ENCODE measurements at regions not wholly inside any gene's neighbourhood (a gene's known extent, or its start where the extent isn't known, plus 50 kb on each side); places are given as distances from the start of the nearest gene placed in this dataset.
A peak's percentile ranks its signal among the peaks of the same experiment; 100 is the strongest.
"Not testable (repeated sequence)": the region's sequence is repeated elsewhere in the genome, so short reads cannot be mapped to it uniquely, and the experiment has no call there.

GRCh38 chr16:51981725-51982124 is 565.2 kb downstream of the TOX3 start:
- DNase-seq (ENCODE audit: low read depth, low spot score) = no peak

DNA sequence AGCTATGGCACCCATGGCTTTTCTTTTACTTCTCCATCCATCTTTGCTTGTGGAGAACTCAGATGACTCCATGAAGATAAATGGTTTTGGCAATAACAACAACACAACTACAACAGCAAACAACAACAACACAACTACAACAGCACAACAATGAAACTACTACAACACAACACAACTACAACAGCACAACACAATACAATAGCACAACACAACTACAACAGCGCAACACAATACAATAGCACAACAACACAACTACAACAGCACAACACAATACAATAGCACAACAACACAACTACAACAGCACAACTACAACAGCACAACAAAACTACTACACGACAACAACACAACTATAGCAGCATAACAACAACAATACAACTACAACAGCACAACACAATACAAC is 569.4 kb downstream of the TOX3 start:
- DNase-seq (ENCODE audit: low read depth, low spot score) = not testable (repeated sequence)

- no peak for DNase-seq (ENCODE audit: low read depth, low spot score)
Measured at GRCh38 chr16:51971184-51971583, 575.8 kb downstream of the TOX3 start.

- DNase-seq (ENCODE audit: low read depth, low spot score) = no peak
Measured at GRCh38 chr16:51968749-51969148, 578.2 kb downstream of the TOX3 start.

DNA sequence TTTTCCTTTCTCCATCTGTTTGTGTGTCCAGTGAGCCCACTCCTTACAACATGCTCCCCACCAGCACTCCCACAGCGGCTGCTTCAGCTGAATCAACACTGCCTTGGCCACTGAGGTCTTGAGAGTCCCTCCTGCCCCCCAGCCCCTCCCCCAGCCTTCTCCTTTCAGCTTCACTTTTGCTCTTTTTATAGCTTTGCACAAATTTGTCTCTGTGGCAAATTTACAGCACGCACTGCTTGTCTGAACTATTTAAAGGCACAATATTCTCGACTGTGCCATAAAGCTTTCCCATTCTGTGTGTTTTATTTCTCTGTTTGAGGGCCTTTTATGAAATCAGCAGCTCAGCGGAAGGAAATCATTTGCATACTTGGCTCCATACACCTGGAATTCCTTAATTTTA is 579.3 kb downstream of the TOX3 start:
- DNase-seq (ENCODE audit: low read depth, low spot score) = peak; percentile 52

DNA sequence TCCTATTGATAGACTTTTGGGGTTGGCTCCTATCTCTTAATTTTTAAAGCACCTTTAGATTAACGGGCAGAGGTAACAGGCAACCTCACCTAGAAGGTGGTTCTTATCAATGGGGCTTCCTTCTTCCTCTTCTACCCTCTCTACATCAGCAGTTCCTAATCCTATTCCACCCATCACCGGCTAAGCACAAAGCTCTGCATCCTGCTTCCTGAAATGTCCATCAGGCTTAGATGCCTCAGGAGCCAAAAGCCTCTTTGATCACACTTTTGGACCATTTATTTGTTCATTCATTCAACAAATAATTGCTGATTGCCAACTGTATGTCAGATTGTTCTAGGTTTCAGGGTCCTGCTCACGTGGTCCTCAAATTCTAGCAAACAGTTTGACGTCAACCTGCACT is 586.0 kb downstream of the TOX3 start:
- DNase-seq (ENCODE audit: low read depth, low spot score) = no peak

DNA sequence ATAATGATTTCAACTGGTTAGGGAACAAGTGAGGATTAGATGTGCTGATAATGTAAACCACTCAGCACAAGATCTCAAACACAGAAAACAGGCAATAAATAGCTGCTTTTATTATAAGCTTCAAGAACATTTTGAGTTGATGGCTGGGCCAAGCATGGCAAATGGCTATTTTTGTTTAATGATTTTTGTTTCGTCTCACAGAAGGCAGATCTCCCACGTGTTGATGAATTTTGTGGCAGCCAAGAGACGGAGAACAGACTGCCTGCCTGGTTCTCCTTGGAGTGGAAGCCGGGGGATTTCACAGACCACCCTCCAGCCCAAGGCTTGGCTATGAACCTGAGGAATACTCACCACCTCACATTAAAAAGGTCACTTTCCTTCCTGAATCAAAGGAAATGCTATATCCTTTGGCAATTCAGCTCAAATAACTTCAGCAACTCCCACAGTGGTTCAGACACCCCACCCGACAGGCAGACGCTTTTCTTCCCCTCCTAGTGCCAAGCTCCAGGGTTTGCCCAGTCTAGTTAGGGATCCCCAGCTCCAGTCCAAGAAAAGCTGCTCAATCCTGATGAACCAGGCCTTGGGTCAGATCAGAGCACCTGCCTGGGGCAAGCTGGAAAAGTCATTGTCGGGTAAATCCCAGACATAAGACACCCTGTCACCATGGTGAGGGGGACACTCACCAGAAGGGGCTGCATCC is 593.5 kb downstream of the TOX3 start:
- DNase-seq (ENCODE audit: low read depth, low spot score) = no peak

DNA sequence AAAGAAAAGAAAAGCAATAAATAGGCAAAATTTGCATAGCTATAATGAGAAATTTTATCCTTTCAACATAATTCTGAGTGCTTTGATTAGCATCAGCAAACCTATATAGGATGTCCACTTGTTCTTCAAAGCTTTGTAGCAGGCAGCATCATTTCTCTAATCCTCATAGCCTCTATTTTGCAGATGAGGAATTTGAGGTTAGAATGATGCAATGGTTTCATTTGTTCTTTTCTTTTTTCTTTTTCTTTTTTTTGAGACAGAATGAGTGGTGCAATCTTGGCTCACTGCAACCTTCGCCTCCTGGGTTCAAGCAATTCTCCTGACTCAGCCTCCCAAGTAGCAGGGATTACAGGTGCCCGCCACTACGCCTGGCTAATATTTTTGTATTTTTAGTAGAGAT is 594.4 kb downstream of the TOX3 start:
- DNase-seq (ENCODE audit: low read depth, low spot score) = no peak

DNA sequence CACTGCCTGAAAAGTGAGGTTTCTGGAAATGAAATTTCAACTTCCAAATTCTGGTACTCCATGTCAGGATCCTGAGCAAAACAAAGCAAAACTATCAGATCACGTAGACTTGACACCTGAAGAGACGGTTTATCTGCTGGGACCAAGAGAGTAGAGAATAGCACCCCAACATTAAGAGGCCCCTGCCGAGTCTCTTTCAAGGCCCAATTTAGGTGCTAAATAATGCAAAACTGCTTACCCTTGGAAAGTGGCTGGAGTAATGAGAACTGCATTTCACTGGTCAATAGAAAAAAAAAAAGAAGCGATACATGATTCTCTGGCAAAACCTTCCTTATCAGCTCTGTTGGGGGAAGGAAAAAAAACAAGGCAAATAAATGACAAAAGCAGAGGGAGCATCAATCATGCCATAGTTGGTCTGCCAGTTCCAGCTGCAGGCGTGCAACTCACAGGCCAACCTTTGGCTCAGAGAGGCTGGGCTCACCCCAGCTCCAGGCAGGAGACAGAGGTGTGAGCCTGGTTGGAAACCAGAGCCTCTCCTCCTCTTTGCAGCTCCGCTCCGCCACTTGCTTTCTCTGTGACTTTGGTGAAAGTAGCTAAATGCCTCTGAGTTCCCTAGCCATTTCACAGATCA is 595.2 kb downstream of the TOX3 start:
- no peak for DNase-seq (ENCODE audit: low read depth, low spot score)

DNA sequence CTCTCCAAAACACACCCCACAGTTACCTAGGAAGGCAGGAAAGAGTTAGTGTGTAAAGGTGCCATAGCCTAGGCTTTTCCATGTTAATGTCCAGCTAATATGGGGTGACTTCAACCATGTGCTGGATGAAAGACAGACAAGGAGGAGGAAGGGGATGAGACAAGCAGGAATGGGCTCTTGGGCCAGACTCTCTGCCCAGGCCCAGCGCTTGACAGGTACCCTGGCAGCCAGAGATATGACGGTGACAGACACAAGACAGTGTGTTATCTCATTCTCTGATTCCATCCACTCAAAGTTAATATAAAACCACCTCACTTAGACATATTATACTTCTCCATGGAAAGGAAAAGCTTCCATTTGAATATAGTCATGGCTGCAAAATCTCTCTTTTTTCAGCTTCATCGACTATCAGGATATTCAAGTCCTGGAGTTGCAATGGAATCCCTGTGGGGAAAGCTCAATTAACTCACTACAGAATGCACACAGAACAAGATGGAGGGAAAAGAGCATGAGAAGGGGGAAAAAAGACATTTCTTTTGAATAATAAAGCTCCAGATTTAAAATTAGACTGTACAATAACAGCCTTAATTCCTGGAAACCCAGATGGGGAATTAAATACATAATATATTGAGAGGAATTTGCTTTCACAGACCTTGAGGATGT is 596.7 kb downstream of the TOX3 start:
- DNase-seq (ENCODE audit: low read depth, low spot score) = no peak

DNA sequence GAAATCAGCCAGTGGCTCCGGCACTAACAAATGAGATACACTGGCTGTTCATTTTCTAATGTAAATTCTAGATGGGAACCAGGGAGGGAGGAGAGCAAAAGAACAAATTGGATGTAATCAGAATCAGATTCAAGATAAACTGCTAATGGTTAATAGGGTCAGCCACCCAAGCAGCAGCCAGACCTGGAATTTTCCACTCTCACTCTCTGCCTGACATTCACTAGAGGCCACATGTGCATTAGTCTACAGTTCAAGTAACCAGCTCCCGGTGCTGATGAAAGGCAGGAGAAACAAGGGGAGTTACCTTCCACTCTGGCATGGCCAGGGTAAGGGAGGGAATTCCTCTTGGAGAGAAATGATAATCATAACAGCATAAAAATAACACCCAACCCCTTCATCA is 597.7 kb downstream of the TOX3 start:
- DNase-seq (ENCODE audit: low read depth, low spot score) = no peak

DNA sequence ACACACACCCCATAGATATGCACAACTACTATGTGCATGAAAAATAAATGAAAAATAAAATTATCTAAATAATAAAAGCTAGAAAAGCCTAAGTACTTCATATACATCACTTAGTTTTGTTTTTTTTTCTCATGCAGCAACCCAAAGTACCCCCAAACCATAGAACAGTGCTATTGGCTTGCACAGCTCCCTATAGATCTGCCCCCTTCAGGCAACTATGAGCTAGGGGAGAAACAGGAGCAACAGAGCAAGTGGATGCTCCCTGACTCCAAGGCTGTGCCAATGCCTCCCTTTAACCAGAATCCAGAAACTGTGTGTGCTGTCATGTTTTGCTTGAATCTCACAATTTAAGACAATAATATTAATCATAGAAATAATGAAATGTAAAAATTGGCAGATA is 605.5 kb downstream of the TOX3 start:
- no peak for DNase-seq (ENCODE audit: low read depth, low spot score)

DNA sequence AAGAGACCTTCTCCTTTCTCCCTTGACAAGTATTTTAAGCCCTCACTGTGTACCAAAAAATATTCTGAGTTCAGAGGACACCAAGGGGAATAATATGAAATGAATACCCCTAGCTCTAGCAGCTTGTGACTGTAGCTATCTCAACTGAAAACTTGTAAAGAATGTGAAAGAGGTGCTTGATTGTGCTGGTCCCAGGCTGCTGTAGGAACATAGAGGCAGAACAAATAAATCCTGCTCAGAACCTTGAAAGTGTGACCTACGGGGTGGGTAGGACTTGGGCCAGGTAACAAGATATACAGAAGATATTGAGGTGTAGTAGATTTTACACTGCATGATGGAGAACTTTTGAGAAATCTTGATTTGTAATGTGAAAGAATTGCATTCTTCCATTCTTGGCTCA is 606.8 kb downstream of the TOX3 start:
- DNase-seq (ENCODE audit: low read depth, low spot score) = no peak

GRCh38 chr16:51939378-51939871 is 607.5 kb downstream of the TOX3 start:
- no peak for DNase-seq (ENCODE audit: low read depth, low spot score)

DNA sequence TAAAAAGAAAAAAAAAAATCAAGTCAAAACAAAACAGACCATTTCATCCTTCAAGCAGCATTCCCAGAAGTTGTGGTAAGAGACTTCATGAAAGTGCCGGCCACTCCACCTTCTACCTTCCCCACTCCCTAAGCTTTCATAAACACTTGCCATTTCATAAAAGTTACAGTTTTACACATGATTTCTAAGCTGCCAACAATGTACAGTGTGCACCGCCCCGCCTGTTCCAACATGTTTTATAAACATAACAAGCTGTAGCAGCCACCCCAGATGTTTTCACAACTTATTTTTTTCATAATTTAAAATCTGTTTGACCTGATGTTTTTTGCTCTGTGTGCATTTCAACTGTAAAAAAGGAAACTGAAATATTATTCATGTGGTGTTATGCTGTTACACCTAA is 608.1 kb downstream of the TOX3 start:
- DNase-seq (ENCODE audit: low read depth, low spot score) = no peak

GRCh38 chr16:51937771-51938170 is 609.2 kb downstream of the TOX3 start:
- DNase-seq (ENCODE audit: low read depth, low spot score) = peak; percentile 31

- DNase-seq (ENCODE audit: low read depth, low spot score) = no peak
Measured at GRCh38 chr16:51936846-51937245, 610.1 kb downstream of the TOX3 start.

GRCh38 chr16:51932317-51932716 is 614.6 kb downstream of the TOX3 start:
- DNase-seq (ENCODE audit: low read depth, low spot score) = no peak

DNA sequence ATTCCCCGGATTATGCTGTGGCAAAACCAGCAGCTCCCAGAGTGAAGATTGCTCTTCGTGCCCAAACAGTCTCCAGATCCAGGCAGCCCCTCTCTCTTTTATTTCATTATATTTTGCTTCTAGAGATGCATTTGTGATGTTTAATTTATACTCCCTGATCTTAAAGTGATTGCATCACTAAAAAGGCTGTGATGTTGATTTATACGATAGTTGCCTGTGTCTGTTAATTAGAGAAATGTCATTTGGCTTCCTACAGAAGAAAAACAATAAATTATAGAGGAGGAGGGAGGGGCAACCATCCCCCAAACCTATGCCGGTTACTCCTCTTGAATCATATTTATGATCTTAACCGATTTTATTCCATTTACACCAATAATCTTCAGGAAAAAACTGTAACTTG is 615.3 kb downstream of the TOX3 start:
- no peak for DNase-seq (ENCODE audit: low read depth, low spot score)

- DNase-seq (ENCODE audit: low read depth, low spot score) = no peak
Measured at GRCh38 chr16:51924744-51925143, 622.2 kb downstream of the TOX3 start.

- DNase-seq (ENCODE audit: low read depth, low spot score) = no peak
Measured at GRCh38 chr16:51922476-51922875, 624.5 kb downstream of the TOX3 start.

GRCh38 chr16:51919736-51920135 is 627.2 kb downstream of the TOX3 start:
- no peak for DNase-seq (ENCODE audit: low read depth, low spot score)

GRCh38 chr16:51916814-51917213 is 630.1 kb downstream of the TOX3 start:
- DNase-seq (ENCODE audit: low read depth, low spot score) = no peak
